Activated CD8-positive, alpha-beta memory T cell treated with anti-CD3 and anti-CD28 coated beads, Interleukin-2, amount 50 U/mL, for 1 hour (primary cell): ENCODE measurements at regions not wholly inside any gene's neighbourhood (a gene's known extent, or its start where the extent isn't known, plus 50 kb on each side); places are given as distances from the start of the nearest gene placed in this dataset.

ENCODE experiments used
- DNase-seq: peaks from one replicate; pipeline ENCODE4 v3.0.0-alpha.2; 2020; ENCODE audit errors: extremely low read depth

DNA sequence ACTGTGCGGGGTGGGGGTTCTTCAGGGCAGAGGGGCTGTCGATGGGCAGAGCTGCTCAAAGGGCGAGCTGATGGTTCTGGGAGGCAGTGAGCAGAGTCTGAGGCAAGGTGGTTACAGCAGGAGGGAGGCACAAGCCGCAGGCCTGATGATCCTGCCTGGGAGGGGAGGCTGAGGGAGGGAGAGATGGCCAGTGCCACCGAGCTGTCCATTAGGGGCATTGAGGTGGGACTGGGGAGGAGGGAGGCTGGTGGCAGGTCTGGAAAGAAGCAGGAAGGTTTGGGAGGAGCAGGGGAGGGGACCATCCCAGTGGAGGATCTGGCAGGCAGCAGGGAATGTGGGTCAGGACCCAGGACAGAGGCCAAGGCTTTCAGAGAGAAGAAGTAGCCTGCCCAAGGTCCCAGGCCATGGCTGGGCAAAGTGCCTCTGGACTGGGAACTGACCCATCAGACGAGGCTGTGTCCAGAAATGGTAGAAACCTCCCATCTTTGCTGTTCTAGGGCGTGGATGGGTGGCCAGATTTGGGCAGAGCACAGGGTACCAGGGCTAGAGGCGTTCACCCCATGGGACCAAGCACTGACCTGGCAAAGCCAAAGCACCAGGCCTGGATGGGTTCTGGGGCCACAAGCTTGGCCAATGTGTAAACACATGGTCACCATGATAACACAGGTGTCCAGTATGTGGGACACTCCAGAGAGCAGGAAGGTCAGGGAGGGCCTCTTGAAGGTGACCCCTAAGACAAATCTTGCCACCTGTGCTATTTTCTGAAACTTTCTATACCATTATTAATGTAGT, 55.5 kb downstream of the INHBB start:
- no peak for DNase-seq

DNA sequence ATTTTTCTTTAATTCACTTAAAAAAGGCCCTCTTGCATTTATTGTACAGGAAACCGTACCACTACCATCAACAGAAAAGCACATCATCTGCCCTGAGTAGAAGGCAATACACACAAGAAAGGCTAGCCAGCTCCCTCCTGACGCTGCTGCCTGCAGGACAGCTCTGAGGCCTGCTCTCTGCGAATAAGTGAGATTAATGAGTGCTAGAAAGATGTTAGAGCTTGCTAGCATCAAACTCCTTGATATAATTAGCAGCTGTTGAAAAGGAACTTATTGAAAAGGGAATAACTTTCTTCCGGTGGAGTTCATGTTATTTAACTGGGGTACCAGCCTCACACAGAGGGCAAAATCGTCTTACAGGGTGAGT, 56.1 kb downstream of the INHBB start:
- no peak for DNase-seq

- no peak for DNase-seq
Measured at GRCh38 chr2:120402508-120402907, 56.6 kb downstream of the INHBB start.

DNA sequence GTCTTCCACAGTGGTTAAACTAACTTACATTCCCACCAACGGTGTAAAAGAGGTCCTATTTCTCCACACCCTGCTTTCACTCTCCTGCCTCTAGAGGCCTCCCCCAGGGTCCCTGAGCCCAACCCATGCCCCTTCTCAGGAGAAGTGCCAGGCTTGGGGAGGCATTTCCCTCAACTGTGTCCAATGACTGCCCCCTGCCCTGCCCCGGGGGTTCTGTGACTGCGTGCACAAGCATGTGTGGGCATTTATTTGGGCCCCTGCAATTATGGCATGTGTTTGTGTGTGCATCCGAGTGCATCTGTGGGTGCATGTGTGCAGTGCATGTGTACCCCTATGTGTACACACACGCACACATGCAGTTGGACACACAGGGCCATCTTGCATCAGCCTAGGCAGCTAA, 57.3 kb downstream of the INHBB start:
- DNase-seq = no peak

DNA sequence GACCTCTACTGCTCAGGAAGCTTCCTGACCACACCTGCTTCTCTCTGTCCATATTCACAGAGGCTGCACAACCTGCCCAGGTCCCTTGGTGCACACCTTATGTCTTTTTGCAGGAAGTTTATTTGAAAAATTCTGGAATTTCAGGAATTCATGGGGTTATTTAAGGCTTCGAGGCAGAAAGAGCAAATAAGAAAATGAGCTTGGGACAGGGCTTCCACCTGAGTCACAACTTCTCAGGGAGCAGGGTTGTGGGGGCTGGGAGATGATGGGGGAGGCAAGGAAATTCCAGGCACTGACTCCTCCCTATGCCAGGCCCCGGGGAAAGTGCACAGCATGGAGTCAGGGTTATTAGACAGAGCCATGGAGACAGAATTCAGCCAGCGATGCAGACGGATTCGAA, 57.7 kb downstream of the INHBB start:
- no peak for DNase-seq

DNA sequence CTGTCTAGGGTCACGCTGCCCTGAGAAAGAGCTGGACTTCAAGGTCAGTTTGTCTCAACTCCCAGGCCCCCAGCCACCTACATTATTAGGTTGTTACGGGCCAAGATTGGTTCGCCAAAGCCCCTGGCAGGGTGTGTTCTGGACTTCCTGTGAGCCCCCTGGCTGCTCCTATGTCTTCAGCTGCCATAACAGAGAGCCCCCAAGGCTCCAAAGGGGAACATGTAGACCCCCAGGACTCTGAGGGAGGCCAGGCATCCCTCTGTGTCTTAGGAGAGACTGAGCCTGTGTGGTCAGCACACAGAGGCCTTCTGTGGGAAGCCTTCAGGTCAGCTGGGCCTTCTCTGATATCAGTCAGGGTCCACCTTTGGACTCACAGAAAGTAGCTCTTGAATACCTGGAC, 58.3 kb downstream of the INHBB start:
- no peak for DNase-seq

DNA sequence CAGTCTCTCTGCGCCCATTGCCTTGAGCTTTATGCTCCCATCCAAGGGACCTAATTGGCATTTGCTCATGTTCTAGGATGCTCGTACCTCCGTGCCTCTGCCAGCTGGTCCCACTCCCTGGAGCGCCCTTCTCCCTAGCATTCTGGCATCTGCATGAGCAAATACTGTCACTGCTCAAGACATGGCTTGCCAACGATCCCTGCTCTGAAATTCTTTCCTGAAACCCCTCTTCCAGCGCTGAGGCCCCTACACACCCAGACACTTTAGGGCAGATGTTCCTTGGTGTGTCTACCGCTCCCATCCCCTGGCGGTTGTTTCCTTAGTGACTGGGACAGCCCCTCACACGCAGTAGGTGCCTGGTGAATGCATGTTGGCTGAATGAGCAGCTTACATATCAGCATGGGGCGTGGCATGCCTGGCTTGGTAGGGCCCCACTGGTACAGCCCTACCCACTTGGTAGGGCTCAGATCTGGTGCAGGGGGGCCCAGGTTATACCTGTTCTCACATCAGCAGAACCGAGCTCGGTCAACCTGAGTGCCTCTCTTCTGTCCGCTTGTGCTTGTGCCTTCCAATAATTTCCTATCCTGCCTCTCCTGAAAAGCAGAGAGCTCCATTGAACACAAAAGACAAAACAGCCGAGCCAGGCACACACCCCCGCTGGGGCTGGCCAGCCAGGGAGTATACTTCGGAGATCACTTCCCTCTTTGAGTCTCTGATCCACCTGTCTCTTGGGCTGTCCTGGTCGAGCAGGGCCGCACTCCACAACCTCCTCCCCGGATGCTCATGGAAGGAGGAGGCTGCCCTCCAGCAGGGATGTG, 59.2 kb downstream of the INHBB start:
- DNase-seq = no peak

DNA sequence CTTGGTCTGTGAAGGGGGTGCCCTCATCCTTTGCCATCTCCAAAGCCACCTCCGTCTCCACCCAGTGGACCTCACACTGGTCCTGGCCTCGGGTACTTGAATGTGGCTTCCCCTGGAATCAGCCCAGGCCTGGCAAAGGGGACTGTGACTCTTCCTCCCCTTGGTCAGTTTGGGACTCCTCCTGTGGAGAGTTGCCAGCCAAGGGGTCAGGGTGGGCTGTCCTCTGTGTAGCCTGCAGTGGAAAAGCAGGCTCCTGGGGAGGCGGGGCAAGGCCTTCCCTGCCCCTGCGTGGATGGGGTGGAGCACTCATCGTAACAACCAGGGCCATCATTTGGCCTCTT, 59.8 kb downstream of the INHBB start:
- no peak for DNase-seq

- DNase-seq = no peak
Measured at GRCh38 chr2:120406566-120406965, 60.6 kb downstream of the INHBB start.

DNA sequence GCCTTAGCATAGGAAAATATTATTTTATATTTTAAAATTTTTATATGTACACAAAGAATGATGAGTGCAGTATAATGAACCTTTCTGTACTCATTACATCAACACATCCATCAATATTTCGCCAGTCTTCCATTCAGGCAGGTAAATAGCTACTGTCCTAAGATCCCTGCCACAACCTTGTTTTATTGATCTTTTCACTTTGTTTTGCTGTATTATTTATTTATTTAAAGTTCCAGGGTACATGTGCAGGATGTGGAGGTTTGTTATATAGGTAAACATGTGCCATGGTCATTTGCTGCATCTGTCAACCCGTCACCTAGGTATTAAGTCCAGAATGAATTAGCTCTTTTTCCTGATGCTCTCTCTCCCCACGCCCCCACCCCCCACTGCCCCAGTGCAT, 64.6 kb downstream of the INHBB start:
- no peak for DNase-seq

DNA sequence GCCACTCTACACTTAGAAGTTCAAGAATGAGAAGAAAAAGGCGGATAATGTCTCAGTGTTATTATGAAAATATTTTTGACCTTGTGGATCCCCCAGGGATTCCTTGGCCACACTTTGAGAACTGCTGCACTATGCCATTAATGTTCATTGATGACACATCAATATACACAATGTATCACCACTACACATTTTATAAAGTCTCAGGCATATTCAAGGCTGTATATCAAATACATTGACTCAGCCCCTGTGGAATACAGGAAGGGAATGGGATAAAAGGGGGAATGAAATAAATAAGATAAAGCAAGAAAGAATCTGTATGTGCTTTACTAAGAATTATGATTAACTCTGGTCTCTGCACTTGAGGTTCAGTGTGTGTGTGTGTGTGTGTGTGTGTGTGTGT, 69.1 kb downstream of the INHBB start:
- DNase-seq = no peak

DNA sequence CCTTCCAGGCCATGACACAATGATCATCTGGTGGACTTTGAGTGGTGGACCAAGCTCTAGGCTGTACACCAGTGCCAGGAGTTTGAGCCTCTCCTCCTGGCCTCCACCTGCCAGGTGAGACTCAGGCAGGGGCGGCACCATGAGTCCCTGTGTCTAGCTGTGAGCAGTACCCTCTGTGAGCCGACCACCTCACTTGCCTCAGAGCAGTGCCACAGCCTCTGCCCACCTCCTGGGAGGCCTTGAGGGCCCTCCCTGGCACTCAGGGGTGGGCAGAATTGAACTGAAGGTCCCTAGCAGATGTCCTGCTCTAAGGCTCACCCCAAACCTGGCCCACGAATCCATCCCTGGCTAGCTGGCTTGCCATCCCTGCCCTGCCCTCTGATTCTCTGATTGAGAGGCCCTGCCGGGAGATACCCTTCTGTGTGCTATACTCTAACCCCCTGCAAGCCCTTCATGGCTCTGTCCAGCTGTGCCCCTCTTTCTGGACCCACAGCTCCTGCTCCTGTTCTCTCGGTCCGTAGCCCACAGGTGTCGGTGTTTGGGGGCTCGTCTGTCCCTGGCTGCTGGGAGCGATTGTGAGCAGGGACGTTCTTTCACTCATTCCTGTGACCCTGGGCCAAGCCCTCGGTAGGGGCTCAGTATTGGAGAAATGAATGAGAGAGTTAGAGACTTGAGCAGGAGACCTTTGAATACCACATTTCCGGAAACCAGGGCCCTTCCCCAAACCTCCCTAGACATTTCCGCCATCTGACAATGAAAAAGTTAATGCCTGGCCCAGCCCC, 70.0 kb downstream of the INHBB start:
- no peak for DNase-seq

DNA sequence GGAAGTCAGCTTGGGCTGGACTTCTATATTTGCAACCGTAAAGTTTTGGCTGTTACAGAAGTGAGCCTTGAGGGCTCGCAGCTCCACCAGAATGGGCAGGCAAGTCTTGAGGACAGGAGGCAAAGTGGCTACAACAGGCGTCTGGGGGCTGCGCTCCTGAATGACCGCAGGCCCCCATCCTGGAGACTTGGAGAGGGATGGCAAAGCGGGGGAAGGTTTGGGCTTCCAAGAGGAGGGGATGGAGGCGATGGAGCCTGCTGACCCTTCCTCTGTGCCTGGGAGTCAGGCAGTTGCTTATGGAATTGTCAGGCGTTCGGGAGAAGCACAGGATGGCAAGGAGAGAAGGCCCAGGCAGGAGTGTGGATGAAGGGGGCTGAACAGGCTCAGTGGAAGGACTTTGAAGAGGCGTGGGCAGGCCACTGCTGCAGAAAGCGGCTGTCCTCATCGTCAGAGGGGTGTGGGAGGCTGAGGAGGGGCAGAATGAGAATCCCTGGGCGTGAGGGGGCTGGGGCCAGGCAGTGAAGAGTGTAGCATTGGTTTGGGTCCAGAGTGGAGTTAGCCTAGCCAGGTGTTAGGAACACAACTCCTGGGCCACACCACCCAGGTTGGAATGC, 72.3 kb downstream of the INHBB start:
- no peak for DNase-seq

GRCh38 chr2:120419073-120419472, 73.1 kb downstream of the INHBB start:
- no peak for DNase-seq

DNA sequence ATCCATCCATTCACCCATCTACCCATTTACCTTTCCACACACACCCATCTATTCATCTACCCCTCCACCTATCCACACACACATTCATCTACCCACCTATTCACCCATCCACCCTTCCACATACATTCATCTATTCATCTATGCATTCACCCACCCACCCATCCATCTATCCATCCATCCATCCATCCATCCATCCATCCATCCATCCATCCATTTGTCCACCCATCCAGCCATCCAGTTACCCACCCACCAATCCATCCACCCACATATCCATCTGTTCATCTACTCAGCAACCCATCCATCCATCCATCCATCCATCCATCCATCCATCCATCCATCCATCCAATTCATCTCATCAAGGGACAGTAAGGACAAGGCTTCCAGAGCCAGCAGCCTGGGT, 74.0 kb downstream of the INHBB start:
- DNase-seq = no peak

- DNase-seq = no peak
Measured at GRCh38 chr2:120421126-120421829, 75.3 kb downstream of the INHBB start.

GRCh38 chr2:120421830-120422175, 75.9 kb downstream of the INHBB start:
- no peak for DNase-seq

- DNase-seq = no peak
Measured at GRCh38 chr2:120422465-120423160, 76.7 kb downstream of the INHBB start.

DNA sequence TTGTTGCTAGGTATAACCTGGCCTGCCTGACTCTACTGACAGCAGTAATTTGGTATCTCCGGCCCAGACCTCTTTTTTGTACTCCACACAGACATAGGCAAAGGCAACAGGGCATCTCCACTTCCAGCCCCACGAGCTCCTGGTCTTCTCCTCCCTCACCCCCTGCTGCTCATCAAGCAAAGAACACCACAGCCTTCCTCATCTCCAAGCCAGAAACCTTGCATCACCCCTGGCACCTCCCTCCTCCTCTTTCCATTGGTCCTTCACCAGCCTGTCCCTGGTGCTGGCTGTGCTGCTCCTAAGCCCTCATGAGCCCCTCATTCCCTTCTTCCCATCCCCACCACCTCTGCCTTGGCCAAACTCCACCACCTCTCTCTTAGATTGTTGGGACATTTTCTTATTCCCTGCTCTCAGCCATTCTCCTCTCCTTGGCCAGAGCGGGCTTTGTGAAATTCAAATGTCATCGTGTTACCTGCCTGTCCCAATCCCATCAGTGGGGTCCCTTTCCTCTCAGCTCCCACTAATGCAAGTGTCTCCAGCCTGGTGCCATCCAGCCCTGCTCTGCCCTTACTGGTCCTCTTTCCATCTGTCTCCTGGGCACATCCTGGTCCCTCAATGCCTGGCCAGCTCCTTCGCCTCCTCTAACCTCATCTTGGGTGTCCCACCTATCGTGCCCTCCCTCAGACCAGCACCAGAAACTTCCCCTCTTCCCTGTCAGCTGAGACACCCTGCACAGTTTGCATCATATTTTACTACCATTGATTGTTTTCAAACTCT, 77.4 kb downstream of the INHBB start:
- DNase-seq = no peak

DNA sequence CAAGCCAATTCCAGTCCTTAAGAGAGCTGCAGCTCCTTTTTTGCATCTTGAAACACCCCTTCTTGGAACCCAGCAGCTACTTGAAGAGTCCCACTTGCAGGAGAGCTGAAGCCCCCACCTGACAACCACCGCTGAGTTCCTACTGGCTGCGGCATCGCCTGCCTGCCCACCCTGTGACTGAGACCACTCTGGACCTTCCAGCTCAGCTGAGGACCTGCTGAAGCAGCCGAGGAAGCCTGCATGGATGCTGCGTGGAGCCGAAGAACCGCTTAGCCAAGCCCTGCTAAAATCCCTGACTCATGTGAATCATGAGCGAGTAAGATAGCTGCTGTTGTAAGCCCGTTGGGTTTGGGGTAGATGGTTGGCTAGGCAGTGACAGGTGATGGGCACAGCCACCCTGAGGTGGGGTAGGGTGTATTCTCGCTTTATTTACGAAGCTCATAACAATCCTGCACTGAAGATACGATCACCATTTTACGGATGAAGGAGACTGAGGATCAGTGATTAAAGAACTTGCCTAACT, 78.4 kb downstream of the INHBB start:
- no peak for DNase-seq
